NCI-H748 treated with DMSO at 0.1 percent for 48 hours (cell line): ENCODE measurements at regions not wholly inside any gene's neighbourhood (a gene's known extent, or its start where the extent isn't known, plus 50 kb on each side); places are given as distances from the start of the nearest gene placed in this dataset.
"Not testable (repeated sequence)": the region's sequence is repeated elsewhere in the genome, so short reads cannot be mapped to it uniquely, and the experiment has no call there.

Experiments used
- DNase-seq: peaks from one replicate; lab custom pipeline; 2025; lab: John Stamatoyannopoulos, UW

DNA sequence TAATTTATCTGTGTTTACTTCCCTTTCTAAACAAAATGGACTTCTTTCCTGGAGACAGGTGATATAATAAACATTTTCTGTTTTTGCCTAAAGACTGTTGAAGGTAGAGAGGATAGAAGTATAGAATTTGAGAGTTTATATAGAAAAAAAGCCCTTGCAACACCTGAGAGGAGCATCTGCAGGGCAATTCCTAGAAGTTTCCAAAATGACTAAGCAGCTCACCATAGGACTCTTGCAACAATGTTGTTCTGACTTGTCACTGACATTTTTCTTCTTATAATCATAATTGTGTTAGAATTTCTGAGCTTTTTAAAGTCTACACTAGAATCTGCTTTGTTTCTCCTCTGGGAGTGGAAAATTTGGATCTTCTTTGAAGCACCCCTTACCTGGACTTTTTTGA lies 216.8 kb downstream of the TUSC1 start:
- DNase-seq = no peak

DNA sequence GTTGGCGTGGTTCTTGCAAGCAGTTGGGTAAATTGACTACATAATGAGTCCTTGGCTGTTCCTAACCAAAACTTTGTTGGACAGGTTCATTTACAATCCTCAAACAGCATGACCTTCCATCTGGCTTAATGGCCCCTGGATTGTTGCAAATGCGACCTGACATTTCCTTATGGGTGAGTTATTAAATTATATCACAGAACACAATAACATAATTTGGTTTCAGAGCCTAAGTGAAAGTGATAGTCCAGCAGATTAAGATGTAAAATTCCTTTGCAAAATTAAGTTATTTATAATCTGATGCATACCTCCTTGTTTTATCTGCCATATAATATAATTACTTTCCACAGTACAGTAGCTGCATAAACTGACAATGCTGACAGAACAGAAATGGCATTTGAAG lies 224.4 kb downstream of the TUSC1 start:
- DNase-seq = no peak

DNA sequence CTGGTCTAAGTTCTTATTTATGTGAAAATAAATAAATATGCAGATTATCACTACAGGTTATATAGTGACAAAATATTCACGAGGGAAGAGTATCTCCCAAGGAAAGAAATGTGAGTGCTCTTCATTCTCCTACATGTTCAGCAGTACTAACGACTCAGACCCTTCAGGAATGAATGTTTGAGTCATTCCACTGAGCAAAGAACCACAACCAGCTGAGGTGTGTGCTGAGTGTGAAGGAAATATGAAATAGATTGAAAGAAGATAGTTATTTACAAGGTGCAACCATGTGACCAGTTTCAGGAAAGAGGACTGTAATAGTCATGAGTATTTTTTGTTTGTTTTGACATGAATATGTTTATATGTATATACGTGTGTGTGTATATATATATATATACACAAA lies 228.7 kb downstream of the TUSC1 start:
- no peak for DNase-seq

DNA sequence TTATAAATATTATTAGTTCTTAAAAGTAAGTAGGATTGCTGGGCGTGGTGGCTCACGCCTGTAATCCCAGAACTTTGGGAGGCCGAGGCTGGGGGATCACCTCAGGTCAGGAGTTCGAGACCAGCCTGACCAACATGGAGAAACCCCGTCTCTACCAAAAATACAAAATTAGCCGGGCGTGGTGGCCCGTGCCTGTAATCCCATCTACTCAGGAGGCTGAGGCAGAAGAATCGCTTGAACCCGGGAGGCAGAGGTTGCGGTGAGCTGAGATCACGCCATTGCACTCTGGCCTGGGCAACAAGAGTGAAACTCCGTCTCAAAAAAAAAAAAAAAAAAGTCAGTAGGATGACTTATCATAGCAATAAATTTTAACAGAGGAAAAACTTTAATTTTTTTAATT lies 232.5 kb downstream of the TUSC1 start:
- not testable (repeated sequence) for DNase-seq

DNA sequence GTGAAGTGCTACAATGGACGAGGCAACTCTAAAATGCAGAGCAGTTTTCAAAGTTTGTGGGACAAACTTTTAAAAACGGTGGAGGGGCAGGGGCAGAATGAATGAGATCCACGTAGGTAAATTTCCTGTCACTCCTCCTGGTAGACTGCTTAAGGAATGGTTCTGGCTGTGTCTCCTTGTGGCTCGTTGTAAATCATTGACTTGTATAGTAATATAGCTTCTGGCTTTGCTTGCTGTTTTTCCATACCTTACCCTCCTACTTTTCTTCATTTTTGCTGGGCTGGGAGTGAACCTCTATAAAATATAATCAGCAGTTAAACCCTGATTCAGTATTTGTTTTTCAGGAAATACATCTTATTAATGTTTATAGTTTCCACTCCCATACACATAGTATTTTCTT lies 235.7 kb downstream of the TUSC1 start:
- DNase-seq = no peak

DNA sequence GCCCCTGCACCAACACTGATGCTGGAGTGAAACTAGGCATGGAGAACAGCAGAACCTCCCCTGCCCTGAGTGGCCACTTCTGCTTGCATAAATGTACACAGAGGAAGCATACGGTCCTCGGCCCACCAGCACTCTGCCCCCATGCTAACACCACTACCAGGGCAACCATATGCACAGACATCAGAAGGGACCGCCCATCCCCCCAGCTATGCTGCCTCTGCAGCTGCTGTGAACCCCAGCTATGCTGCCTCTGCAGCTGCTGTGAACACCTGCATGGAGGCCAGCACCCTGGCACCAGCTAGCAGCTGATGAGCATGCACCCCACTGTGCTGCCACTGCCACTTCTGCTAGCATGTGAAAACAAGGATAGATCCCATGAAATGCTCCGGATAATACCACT lies 250.3 kb downstream of the TUSC1 start:
- DNase-seq = no peak

DNA sequence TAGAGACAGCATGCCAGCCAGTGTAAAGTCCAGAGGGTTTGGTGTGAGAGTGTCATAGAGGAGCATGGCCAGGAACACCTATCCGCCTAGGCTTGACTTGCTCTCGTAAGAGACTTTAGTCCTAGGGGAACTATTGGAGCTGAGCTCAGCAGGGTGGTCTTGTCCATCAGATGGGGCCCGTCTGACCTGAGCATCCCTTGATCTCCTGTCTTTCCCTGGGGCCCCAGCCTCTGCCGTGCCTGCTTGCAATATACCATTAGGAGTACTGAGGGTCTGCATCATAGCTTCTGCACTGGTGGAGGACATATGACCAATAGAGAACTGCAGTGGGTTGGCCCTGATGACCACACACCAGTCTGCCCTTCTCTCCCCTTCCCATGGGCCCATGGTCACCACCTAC lies 251.0 kb downstream of the TUSC1 start:
- DNase-seq = no peak

DNA sequence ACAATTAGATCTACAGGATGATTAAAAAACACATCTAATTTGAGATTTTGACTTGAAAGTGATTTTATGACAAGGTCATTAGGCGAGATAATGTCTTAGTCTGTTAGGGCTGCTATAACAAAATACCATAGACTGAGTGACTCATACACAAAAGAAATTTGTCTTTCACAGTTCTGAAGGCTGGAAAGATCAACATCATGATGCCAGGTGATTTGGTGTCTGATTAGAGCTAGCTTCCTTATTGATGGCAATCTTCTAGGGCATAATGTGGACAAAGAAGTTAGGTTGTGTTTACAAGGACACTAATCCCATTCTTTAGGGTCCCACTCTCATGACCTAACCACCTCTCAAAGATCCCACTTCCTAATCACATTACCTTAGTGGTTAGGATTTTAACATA lies 256.7 kb downstream of the TUSC1 start:
- no peak for DNase-seq

DNA sequence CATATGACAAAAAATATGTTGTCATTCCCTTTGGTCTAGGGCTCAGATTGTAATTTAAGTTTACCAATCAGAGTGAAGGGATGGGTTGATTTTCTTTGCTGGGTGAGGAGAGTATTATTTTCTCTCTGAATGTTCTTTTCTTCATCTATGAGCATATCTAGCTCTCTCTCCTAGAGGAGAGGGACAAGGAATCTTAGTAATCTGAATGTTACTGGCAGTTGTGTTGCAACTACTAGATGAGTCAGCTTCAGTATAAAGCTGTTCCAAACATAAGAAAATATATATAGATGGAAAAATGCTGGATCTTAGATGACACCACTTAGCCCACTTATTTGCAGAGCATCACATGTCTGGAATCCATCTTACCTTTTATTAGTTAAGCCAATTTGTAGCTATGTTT lies 259.3 kb downstream of the TUSC1 start:
- no peak for DNase-seq

DNA sequence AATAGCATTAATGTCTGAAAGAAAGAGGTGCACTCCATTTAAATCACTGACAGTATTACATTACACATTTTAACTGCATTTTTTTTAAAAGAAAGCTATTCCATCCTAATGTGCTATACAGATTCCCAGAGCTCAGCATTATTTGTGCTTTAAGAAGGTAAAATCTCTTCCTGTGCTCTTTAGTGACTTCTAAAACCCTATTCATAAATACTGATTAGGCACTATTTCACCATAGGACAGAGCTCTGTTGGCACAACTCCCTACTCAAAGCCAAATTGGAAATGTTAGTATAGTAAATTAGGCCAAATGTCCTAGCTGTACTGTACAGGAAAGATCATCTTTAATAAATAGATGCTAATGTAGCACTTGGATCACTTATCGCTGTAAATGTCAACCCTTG lies 262.5 kb downstream of the TUSC1 start:
- DNase-seq = no peak

DNA sequence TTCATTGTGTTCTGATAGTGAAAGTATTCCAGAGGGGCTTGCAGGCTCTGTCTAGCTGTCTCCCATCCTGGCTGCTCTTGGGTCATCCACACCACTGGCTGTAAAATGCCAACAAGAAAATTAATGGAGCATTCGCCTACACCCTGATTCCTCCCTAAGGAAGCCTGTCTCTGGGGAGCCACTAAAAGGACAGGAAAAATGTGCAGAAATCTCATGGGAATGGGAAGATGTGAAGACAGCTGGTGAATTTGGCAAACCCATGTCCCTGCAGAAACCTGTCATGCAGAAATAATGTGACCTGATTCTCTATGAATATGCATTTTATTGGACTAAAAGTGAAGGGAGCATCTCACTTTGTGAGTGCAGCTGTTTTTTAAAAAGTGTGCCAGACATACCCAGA lies 265.6 kb downstream of the TUSC1 start:
- DNase-seq = no peak

DNA sequence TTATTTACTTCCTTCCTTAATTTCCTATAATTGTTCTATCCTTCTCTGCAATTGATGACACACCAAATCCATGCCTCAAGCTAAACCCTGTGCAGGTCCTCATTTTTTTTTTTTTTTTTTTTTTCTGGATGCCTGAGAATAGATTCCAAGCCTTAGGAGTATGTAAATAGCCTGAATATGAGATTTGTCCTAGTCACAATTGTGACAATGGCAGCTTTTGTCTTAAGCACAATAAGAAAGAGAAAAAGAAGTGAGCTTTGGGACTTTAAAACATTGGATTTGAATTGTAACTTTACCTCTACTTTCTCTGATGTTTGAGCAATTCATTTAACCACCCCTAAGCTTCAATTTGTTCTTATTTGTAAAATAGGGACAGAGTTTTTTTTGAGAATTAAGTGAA lies 280.5 kb downstream of the TUSC1 start:
- DNase-seq = no peak

DNA sequence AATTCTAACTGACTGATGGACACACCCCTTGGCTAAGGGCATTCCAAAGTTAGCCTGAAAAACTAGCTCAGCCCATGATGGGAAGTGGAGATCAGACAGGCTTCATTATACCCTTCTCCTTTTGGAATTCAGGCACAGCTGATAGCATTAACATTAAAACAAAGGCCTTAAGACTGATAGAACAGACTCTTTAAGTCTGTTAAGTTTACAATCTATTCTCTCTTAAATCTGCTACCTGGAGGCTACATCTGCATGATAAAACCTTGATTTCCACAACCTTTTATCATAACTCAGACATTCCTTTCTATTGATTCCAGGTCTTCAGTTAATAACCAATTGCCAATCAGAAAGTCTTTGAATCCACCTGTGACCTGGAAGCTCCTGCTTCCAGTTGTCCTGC lies 281.4 kb downstream of the TUSC1 start:
- no peak for DNase-seq

DNA sequence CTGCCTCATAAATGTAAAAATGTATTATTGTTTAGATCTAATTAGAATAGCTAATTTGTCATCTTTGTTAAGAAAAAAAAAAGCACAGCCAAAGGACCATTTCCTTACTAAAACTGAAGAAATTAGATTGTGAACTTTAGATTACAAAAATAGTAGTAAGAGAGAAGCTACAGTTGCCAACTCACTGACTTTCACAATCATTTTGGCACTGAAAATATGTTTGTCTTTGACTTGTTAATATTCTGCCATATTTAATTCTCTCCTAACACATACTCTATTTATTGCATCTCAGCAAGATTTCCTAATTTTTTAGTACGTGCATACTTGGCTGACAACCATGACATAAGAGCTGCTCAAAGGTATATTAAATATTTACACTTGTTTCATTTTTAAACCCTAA lies 297.1 kb downstream of the TUSC1 start:
- DNase-seq = no peak

DNA sequence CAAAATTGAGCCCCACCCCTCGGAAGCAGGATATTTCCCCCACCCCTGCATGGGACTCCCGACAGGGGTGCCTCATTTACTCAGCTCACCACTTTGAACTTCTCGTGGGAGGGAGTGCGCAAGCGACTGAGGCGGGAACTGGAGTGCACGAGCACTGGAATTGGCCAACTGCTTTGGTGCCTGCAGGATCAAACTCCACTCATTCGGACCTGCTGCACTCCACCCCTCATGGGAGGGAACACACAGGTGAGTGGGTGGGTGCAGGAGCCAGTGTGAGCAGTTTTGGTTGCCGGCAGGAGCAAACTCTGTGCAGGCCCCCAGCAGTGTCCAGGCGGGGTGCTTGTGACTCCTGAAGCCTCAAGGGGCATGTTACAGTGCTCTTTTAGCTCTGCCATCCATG lies 301.2 kb downstream of the TUSC1 start:
- DNase-seq = no peak

DNA sequence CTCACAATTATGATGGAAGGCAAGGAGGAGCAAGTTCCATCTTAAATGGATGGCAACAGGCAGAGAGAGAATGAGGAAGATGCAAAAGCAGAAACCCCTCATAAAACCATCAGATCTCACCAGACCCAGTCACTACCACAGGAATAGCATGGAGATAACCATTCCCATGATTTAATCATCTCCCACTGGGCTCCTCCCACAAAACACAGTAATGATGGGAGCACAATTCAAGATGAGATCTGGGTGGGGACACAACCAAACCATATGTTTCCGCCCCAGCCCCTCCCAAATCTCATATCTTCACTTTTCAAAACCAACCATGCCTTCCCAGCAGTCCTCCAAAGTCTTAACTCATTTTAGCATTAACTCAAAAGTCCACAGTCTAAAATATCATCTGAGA lies 304.0 kb downstream of the TUSC1 start:
- no peak for DNase-seq

DNA sequence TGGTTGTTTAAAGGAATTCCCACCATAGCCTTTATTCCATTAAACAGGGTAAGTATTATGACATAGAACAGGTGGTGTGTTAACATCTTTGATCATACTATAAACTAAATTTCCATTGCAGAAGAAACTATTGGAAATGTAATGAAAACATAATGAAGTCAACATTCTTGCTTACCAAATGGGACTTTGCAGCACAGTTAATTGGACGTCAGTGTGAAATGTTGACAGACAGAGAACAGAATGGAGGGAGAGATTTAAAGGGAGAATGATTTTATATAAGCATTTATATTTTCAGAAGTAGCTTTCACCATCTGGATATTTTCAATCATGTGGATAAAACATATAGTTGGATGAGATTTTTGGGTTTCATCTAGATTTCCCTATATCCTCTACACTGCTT lies 311.3 kb downstream of the TUSC1 start:
- DNase-seq = no peak

DNA sequence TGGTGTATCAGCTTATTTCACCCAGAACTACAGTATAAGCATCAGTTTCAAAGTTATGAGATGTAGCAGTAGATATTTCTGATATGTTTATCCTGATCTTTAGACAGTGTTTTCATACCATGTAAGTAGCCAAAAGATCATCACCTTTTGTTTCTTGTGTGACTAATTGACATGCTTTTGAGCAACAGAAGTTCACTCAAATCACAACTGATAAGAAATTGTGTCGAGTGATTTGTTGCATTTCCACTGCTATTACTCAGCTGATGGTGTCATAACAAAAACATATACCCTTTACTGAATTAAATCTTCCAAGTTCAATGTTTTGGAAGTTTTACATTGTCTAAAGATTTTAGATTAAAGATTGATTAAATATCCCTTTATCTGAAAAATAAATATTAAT lies 324.5 kb downstream of the TUSC1 start:
- no peak for DNase-seq

DNA sequence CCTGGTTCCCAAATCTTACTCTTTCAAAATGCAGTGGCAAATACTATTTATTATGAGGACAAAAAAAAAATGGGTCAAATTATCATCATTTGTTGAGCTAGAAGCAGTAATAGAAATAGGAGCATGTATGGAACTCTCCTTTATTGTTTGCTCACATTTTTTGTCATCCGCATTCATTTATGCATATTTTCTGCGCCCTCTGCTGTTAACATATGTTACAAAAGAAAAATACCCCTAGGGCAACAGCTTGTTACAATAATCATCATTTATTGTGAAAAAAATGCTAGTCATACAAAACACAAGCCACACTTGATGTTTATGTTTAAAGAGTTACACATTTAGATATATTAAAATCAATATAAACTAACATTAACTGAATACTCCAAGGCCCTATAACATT lies 328.2 kb downstream of the TUSC1 start:
- no peak for DNase-seq

DNA sequence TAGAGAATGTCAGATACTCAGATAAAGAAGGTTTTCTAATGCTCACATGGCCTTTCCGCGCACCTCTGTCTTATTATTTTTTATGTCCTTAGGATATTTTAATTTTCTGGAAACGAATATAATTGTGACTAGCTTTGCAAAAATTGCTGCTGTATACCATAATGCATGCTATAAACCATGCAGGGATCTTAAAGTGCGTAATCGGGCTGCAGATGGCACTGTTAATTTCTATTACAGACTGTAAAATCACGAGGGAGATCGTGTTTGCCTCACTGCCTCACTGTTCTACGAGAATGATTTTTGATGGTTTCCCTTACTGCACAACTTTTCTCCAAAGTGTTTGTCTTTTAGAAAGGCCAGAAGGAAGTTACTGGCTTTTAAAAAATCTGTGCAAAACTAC lies 356.1 kb downstream of the TUSC1 start:
- no peak for DNase-seq

DNA sequence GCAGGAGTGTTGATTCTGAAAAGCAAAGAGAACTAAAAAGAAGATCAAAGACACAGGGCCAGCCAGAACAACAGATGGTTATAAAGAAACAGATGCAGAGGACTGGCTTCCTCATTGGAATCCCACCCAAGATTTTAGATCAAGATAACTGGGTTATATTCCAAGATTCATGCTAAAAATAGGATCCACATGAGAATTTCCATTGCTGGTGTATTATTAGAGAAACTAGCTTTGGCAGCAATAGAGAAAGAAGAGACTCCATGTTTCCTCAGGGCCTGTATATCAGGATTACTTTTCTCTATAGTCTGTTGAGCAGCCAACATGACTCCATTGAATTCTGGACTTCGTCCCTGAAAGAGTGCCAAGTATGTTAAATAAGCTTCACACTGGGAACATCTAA lies 367.3 kb downstream of the TUSC1 start:
- DNase-seq = no peak

DNA sequence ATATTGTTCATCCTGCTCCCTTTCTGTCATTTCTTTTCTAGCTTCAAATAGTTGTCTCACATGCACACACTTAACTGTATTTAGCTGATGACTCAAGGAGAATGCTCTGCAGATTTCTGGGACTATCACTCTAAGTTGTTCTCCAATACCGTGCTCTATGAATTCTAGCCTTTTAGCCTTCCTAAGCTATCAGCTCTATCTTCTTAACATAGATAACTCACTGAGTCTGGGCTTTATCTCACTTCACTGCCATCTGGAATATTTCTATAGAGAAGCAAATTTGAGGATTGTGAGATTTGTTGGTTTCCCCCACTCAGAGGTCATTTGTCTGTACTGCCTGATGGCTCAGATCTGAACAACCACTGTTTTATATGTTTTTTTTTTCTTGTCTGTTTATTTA lies 369.7 kb downstream of the TUSC1 start:
- no peak for DNase-seq

DNA sequence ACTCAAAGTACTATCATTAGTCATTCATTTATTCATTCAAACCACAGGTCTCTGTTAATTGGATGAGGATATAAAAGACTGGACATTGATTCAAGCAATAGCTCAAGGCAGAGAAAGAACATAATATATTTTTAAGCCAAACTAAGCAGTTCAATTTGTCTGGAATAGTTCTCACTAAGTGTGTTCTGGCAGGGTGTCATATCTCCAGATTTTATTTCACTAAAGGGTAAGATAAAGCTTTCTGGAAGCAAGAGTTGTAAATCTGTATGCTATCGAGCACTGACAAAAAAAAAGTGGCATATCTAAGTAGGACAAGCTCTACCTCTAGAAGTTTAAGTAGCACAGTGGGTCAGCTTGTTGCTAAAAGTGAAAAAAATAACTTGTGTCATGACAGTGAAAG lies 375.6 kb downstream of the TUSC1 start:
- DNase-seq = no peak

DNA sequence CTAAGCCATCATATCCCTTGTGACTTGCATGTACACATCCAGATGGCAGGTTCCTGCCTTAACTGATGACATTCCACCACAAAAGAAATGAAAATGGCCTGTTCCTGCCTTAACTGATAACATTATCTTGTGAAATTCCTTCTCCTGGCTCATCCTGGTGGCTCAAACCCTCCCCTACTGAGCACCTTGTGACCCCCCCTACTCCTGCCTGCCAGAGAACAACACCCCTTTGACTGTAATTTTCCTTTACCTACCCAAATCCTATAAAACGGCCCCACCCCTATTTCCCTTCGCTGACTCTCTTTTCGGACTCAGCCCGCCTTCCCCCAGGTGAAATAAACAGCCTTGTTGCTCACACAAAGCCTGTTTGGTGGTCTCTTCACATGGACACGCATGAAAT lies 390.0 kb downstream of the TUSC1 start:
- DNase-seq = not testable (repeated sequence)

DNA sequence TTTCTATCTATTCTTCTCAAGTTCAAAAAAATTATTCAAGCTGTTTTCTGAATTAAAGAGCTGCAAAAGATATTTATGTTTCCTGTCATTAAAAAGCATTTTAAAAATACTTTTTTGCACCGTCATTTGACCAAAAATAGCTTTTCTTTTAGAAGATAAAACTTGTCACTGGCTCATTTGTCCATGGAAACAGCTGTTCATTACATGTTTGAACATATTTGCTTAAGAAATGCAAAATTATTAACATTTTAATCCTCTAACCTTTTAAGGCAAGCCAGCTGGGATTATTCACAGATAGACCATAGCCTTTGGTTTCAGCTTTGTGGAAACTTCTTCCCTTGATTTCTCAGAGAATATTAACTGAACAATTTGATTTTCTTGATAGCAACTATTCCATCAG lies 393.9 kb downstream of the TUSC1 start:
- DNase-seq = no peak
